ENCODE measurements at regions not wholly inside any gene's neighbourhood (a gene's known extent, or its start where the extent isn't known, plus 50 kb on each side); places are given as distances from the start of the nearest gene placed in this dataset.
"Not testable (repeated sequence)": the region's sequence is repeated elsewhere in the genome, so short reads cannot be mapped to it uniquely, and the experiment has no call there.

- DNase-seq, result no peak
These were observed 54.2 kb upstream of the OPRM1 start for GRCh38 chr6:153984811-153985210.

DNA sequence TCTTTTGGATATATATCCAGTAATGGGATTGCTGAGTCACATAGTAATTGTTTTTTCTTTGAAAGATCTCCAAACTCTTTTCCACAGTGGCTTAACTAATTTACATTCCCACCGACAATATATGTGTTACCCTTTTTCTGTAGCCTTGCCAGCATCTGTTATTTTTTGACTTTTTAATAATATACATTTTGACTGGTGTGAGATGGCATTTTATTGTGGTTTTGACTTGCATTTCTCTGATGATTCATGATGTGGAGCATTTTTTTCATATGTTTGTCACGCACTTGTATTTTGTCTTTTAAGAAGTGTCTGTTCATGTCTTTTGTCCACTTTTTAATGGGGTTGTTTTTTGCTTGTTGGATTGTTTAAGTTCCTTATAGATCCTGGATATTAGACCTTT lies 58.9 kb upstream of the OPRM1 start:
- DNase-seq, result no peak

DNA sequence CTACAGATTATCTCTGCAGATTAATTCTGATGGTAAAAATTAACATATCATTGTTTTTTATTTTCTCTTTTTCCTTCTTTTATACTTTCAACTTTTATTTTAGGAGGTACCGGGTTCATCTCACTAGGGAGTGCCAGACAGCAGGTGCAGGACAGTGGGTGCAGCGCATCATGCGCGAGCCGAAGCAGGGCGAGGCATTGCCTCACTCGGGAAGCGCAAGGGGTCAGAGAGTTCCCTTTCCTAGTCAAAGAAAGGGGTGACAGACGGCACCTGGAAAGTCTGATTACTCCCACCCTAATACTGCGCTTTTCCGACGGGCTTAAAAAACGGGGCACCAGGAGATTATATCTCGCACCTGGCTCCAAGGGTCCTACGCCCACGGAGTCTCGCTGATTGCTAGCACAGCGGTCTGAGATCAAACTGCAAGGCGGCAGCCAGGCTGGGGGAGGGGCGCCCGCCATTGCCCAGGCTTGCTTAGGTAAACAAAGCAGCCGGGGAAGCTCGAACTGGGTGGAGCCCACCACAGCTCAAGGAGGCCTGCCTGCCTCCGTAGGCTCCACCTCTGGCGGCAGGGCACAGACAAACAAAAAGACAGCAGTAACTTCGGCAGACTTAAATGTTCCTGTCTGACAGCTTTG lies 60.0 kb upstream of the OPRM1 start:
- not testable (repeated sequence) for DNase-seq

GRCh38 chr6:153976921-153977693 lies 61.9 kb upstream of the OPRM1 start:
- no peak for DNase-seq

- DNase-seq, result no peak
These were observed 73.0 kb upstream of the OPRM1 start for GRCh38 chr6:153966001-153966400.

GRCh38 chr6:153963352-153963751 lies 75.7 kb upstream of the OPRM1 start:
- no peak for DNase-seq

- no peak for DNase-seq
These were observed 76.5 kb upstream of the OPRM1 start for GRCh38 chr6:153962555-153962954.

- no peak for DNase-seq
These were observed 78.3 kb upstream of the OPRM1 start for GRCh38 chr6:153960741-153961140.

GRCh38 chr6:153960281-153960680 lies 78.8 kb upstream of the OPRM1 start:
- DNase-seq, result no peak

GRCh38 chr6:153959276-153959675 lies 79.8 kb upstream of the OPRM1 start:
- no peak for DNase-seq

DNA sequence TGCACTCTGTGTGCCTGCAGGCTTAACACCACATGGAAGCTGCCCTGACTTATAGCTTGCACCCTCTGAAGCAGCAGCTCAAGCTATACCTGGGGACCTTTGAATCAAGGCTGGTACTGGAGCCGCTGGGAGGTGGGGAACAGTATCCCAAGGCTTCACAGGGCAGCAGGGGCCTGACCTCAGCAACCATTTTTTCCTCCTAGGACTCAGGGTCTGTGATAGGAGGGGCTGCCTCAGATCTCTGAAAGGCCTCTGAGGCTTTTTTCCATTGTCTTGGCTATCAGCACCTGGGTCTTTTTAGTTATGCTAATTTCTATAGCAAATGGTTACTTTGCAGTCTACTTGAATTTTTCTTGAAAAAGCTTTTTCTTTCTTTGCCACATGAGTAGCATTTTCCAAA lies 80.2 kb upstream of the OPRM1 start:
- DNase-seq, result no peak

GRCh38 chr6:153957394-153957793 lies 81.6 kb upstream of the OPRM1 start:
- no peak for DNase-seq

GRCh38 chr6:153956808-153957207 lies 82.2 kb upstream of the OPRM1 start:
- no peak for DNase-seq

- DNase-seq, result no peak
These were observed 89.4 kb upstream of the OPRM1 start for GRCh38 chr6:153949616-153950015.

- peak; percentile 13 for DNase-seq
These were observed 91.1 kb upstream of the OPRM1 start for GRCh38 chr6:153947808-153948447.

GRCh38 chr6:153944201-153944600 lies 94.8 kb upstream of the OPRM1 start:
- DNase-seq, result no peak

DNA sequence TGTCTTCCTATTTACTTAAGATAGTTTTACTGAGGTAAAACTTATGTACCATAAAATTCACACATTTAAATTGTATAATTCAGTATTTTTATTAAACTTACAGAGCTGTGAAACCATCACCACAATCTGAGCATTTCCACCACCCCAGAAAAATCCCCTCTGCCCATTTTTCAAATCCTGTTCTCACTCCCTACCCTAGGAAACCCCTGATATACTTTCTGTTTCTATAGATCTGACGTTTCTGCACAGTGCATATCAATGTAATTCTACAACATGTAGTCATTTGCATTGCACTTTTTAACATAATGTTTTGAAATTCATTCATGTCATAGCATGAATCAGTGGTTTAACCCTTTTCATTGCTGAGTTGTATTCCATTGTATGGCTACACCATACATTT lies 96.7 kb upstream of the OPRM1 start:
- DNase-seq, result no peak

- no peak for DNase-seq
These were observed 97.3 kb upstream of the OPRM1 start for GRCh38 chr6:153941768-153942167.

DNA sequence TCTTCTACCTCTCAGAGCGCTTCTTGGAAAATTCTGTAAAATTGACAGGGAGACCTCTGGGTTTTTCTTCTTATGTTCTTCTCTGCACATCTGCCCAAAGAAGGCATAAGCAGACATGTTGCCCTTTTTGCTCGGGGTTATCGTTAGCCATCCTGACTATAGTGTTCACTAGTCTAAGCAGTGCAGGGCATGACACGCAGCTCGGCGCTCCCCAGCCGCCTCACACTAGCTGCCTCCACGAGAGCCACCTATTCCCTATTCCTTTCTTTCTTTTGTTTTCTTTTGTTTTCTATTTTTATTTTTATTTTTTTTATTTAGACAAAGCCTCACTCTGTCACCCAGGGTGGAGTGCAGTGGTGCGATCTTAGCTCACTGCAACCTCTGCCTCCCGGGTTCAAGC lies 100.2 kb upstream of the OPRM1 start:
- DNase-seq, result no peak

DNA sequence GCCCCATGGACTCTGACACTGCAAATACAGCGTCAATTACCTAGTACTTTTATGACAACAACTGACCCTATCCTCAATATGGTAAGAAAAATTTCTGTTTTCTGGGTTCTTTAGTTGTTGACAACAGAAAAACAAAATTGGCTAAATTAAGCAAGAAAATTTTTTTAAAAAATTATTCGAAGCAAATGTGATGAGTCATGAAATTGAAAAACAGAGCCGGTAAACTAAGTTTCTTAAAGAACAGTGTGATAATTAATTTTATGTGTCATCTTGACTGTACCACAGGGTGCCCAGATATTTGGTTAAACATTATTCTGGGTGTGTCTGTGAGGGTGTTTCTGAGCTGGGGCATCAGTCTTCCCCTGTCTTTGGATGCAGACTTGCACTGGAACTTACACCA lies 107.6 kb upstream of the OPRM1 start:
- DNase-seq, result no peak

GRCh38 chr6:153927867-153928266 lies 111.2 kb upstream of the OPRM1 start:
- DNase-seq, result no peak

DNA sequence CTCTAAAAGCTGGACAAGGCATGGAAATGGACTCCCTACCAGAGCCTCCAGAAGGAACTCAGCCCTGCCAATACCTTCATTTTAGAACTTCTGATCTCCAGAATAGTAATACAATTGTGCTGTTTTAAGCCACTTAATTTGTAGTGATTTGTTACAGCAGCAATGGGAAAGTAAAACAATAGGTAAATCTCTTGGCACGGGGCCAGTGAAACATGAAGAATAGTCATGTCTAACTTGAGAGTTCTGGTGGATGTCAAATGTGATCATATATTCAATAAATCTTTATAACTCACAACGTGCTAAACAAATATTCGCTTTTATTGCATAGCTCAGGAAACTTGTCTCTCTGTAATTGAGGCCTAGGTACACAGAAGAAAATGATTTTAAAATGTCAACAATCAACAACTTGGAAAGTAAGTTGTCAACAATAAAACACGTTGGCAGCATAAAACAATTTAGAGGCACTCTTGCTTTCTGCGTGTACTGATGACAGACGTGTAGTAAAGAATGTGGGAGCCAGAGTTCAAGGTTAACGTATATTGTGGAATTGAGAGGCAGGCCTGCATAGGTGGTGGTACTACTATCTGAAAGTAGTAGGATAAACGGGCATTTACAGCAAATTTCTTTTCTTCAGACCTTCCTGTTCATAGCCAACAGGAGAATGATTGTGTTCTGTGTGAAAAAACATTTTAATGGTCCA lies 140.5 kb upstream of the OPRM1 start:
- no peak for DNase-seq

GRCh38 chr6:153882411-153882810 lies 156.6 kb upstream of the OPRM1 start:
- DNase-seq, result no peak

DNA sequence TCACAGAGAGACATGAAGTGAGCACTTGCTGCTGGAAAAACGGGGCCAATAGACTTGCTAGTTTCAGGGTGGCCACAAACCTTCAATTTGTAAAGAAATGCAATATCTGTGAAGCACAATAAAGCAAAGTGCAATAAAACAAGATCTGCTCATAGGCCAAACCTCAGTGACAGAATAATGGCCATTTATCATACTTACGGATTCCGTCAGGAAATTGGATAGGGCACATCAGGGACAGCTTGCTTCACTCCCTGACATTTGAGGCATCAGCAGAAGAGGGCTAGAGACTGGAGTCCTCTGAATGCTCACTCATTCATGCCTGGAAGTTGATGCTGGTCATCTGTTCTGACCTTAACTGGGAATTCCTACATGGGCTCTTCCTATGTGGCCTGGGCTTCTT lies 165.5 kb upstream of the OPRM1 start:
- no peak for DNase-seq

Data from activated CD4-positive, alpha-beta T cell treated with anti-CD3 and anti-CD28 coated beads for 48 hours (primary cell).